Smooth muscle cell (in vitro differentiated cells): ENCODE measurements at regions not wholly inside any gene's neighbourhood (a gene's known extent, or its start where the extent isn't known, plus 50 kb on each side); places are given as distances from the start of the nearest gene placed in this dataset.

ENCODE experiments used
- DNase-seq: peaks from one replicate; lab custom pipeline; 2025; ENCODE audit not compliant: unreplicated experiment; lab: John Stamatoyannopoulos, UW
- H2AFZ ChIP-seq: fragments of 200-600 bp; sonication (generic); 2 replicates; pipeline ENCODE4 v1.6.0; 2016; ENCODE audit warnings: antibody characterized with exemption, low read depth, mild to moderate bottlenecking
- H3F3A ChIP-seq: fragments of 200-600 bp; sonication (generic); 2 replicates; pipeline ENCODE4 v1.6.0; 2017; ENCODE audit warnings: antibody characterized with exemption, low read depth
- H3K27ac ChIP-seq: fragments of 200-600 bp; sonication (generic); 2 replicates; pipeline ENCODE4 v1.5.1; 2016; ENCODE audit warnings: low read depth, mild to moderate bottlenecking
- H3K27me3 ChIP-seq: fragments of 200-600 bp; sonication (generic); 2 replicates; pipeline ENCODE4 v1.6.1; 2016; ENCODE audit warnings: low read depth, mild to moderate bottlenecking
- H3K36me3 ChIP-seq: fragments of 200-600 bp; sonication (generic); 2 replicates; pipeline ENCODE4 v1.5.1; 2016; ENCODE audit warnings: low read depth
- H3K4me1 ChIP-seq: fragments of 200-600 bp; sonication (generic); 2 replicates; pipeline ENCODE4 v1.5.1; 2016; ENCODE audit warnings: low read depth
- H3K4me2 ChIP-seq: fragments of 200-600 bp; sonication (generic); 2 replicates; pipeline ENCODE4 v1.6.0; 2016; ENCODE audit warnings: mild to moderate bottlenecking
- H3K4me3 ChIP-seq: fragments of 200-600 bp; sonication (generic); 2 replicates; pipeline ENCODE4 v1.5.1; 2016; ENCODE audit warnings: mild to moderate bottlenecking
- H3K79me2 ChIP-seq: fragments of 200-600 bp; sonication (generic); 2 replicates; pipeline ENCODE4 v1.6.0; 2016; ENCODE audit warnings: low read depth, mild to moderate bottlenecking
- H3K9ac ChIP-seq: fragments of 200-600 bp; sonication (generic); 2 replicates; pipeline ENCODE4 v1.6.0; 2016; ENCODE audit warnings: low read depth
- H3K9me3 ChIP-seq: fragments of 200-600 bp; sonication (generic); replicated peaks from 2 replicates; pipeline ENCODE4 v1.5.1; 2016; ENCODE audit warnings: low read depth
- H4K20me1 ChIP-seq: fragments of 200-600 bp; sonication (generic); 2 replicates; pipeline ENCODE4 v1.6.0; 2016; ENCODE audit warnings: low read depth
- WGBS: methylation state at CpG from one replicate; pipeline ENCODE4 v1.1.7; 2016; ENCODE audit warnings: low lambda C conversion rate; 5-methylcytosine and 5-hydroxymethylcytosine counted together
- TF ChIP-seq, protein P1 (sequence below): fragments of 200-600 bp; sonication (generic); IDR thresholded peaks from 2 replicates; pipeline ENCODE4 v1.5.1; 2017; ENCODE audit warnings: borderline replicate concordance, mild to moderate bottlenecking, antibody characterized with exemption; ENCODE audit not compliant: insufficient read depth, poor library complexity, severe bottlenecking

DNA sequence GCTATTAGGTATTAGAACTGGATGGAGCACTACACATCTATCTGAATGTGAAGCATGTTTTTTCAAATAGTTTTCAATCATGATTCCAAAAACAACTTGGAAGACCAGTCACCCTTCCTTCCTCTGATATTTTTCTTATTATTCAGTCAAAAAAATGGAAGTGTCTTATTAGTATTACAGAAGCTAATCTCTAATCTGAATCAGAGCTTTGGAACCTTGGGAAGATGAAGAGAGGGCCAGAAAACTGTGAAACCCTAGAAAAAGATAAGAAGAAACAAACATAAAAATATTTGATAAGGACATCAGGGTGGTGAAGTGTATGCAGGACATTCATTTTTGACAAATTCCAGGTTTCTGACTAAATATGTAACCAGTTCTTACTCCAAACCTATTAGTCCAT, 166.3 kb upstream of the PRSS16 start:
- DNase-seq: no peak
- H3K4me1 ChIP-seq: no peaks in the 10 kb centered on the region

DNA sequence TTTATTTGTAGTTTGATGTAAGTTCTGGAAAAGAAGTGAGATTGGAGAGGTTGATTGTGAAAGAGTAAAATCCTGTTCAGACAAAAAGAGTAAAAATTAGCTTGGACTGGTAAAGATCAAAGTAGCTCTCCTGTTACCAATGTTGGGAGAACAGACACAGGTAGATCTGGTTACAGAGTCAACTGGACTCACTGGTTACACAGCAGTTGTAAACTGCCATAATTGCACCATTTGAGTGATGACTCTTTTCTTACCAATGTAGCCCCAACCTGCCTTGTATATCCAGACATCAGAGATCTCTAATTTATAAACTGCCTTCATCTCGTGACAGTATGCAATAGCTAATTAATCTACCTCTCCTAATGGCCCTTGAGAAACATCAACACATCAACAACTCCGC, 165.6 kb upstream of the PRSS16 start:
- Histone ChIP-seq H3K79me2 (no peaks in the 10 kb centered on the region), H3K27ac (no peak overlapping the region), H4K20me1 (no peaks in the 10 kb centered on the region), H3K4me3 (no peak overlapping the region), H3K27me3 (peaks cover 16% of the 10 kb centered on the region), H3F3A (no peaks in the 10 kb centered on the region), H2AFZ (no peak overlapping the region), H3K4me2 (no peak overlapping the region), H3K9ac (no peak overlapping the region), H3K9me3 (no peaks in the 10 kb centered on the region), H3K4me1 (no peaks in the 10 kb centered on the region), H3K36me3 (no peaks in the 10 kb centered on the region)
- TF ChIP-seq, protein P1, sequence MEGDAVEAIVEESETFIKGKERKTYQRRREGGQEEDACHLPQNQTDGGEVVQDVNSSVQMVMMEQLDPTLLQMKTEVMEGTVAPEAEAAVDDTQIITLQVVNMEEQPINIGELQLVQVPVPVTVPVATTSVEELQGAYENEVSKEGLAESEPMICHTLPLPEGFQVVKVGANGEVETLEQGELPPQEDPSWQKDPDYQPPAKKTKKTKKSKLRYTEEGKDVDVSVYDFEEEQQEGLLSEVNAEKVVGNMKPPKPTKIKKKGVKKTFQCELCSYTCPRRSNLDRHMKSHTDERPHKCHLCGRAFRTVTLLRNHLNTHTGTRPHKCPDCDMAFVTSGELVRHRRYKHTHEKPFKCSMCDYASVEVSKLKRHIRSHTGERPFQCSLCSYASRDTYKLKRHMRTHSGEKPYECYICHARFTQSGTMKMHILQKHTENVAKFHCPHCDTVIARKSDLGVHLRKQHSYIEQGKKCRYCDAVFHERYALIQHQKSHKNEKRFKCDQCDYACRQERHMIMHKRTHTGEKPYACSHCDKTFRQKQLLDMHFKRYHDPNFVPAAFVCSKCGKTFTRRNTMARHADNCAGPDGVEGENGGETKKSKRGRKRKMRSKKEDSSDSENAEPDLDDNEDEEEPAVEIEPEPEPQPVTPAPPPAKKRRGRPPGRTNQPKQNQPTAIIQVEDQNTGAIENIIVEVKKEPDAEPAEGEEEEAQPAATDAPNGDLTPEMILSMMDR: no peak
- 58% methylated on average over 2 of the region's 2 CpGs for whole genome bisulfite sequencing
- no peak for DNase-seq

More for the DNA sequence above, 166.3 kb upstream of the PRSS16 start:
- Histone ChIP-seq H3K27ac (no peak overlapping the region), H3K36me3 (no peaks in the 10 kb centered on the region), H3K4me2 (no peak overlapping the region), H3K4me3 (no peak overlapping the region), H2AFZ (no peak overlapping the region), H3K9ac (no peak overlapping the region), H4K20me1 (no peaks in the 10 kb centered on the region), H3K79me2 (no peaks in the 10 kb centered on the region), H3F3A (no peaks in the 10 kb centered on the region), H3K9me3 (no peaks in the 10 kb centered on the region), H3K27me3 (peaks cover 16% of the 10 kb centered on the region)
- TF ChIP-seq, protein P1: no peak

DNA sequence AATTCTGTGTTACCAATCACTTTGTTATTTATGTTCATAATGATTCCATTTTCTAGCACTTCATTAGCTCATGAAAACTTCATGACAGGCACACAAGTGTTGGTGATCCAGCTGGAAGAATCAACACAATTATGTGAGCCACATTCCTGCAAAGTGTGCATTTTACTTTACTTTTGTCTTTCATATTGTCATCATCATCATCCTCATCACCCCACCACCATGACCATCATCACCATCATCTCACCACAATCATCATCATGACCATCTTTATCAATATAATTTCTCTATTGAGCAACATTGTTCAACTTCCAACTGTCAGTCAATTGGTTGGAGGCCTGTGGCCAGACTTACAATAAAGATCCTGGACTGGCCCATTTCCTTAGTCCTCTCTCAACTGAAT, 159.4 kb upstream of the PRSS16 start:
- TF ChIP-seq, protein P1: no peak
- H3K36me3 ChIP-seq: no peaks in the 10 kb centered on the region
- DNase-seq: no peak

DNA sequence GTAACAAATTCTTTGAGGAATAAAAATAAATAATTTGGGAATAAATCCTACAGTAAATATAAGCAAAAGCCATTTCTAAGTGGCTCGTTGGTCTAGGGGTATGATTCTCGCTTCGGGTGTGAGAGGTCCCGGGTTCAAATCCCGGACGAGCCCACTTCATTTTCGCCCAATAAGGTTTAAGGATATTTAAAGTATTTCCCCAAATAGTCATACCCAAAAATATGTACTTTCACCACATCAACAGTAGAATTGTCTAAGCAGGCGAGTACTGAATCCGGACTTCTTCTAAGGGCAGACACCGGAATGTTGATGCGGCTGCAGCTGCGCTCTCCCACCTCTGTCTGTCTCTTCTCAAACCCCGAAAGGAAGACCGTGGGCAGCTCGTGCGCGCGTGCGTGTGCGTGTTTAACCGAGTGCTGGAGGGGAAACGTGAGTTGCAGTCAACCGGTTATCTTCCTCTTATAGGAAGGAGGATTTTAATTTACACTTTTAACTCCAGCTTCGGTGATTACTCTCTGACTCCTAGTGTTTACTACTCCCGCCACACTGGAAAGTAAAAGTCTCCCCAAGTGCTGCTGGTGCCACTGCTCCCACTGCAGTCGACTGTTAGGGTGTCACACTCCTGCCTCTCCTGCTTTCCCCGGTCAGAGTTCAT, 155.7 kb upstream of the PRSS16 start:
- peaks cover 4% of the 10 kb centered on the region for H3K27me3 ChIP-seq
- no peaks in the 10 kb centered on the region for H3F3A ChIP-seq
- peak overlapping the region; percentile 85 for H3K4me2 ChIP-seq
- H3K4me3 ChIP-seq: peak overlapping the region; percentile 51
- TF ChIP-seq, protein P1: no peak
- no peaks in the 10 kb centered on the region for H3K9me3 ChIP-seq
- H3K9ac ChIP-seq: no peak overlapping the region
- H3K4me1 ChIP-seq: no peaks in the 10 kb centered on the region
- H2AFZ ChIP-seq: peak overlapping the region; percentile 57
- WGBS: 2% methylated on average over 27 of the region's 27 CpGs
- H4K20me1 ChIP-seq: no peaks in the 10 kb centered on the region
- no peaks in the 10 kb centered on the region for H3K79me2 ChIP-seq
- H3K27ac ChIP-seq: peak overlapping the region; percentile 26
- no peak for DNase-seq
- H3K36me3 ChIP-seq: no peaks in the 10 kb centered on the region

More for the DNA sequence above, 159.4 kb upstream of the PRSS16 start:
- no peak overlapping the region for H3K9ac ChIP-seq
- H3K9me3 ChIP-seq: no peaks in the 10 kb centered on the region
- H3K27me3 ChIP-seq: peaks cover 4% of the 10 kb centered on the region
- H3K27ac ChIP-seq: no peak overlapping the region
- H2AFZ ChIP-seq: no peak overlapping the region
- no peaks in the 10 kb centered on the region for H3K79me2 ChIP-seq
- H3F3A ChIP-seq: no peaks in the 10 kb centered on the region
- no peaks in the 10 kb centered on the region for H4K20me1 ChIP-seq
- no peak overlapping the region for H3K4me2 ChIP-seq
- no peaks in the 10 kb centered on the region for H3K4me1 ChIP-seq
- H3K4me3 ChIP-seq: no peak overlapping the region
